Coronary artery (tissue), 2 donors: ENCODE measurements at regions not wholly inside any gene's neighbourhood (a gene's known extent, or its start where the extent isn't known, plus 50 kb on each side); places are given as distances from the start of the nearest gene placed in this dataset.

Experiments used
- DNase-seq: peaks from one replicate; pipeline ENCODE4 v3.0.0-alpha.2; 2017; ENCODE audit warnings: low spot score
- H3K27ac ChIP-seq, 2 donors: fragments of 200-600 bp; sonication (generic); one replicate each; pipeline ENCODE4 v1.5.1; 2016 to 2019
- H3K4me3 ChIP-seq: fragments of 200-600 bp; sonication (generic); 2 replicates; pipeline ENCODE4 v1.5.1; 2016; ENCODE audit warnings: mild to moderate bottlenecking, moderate library complexity
- TF ChIP-seq, protein P1 (sequence below): fragments of 200-600 bp; sonication (generic); IDR thresholded peaks from one replicate; pipeline ENCODE4 v1.5.1; 2019; ENCODE audit warnings: antibody characterized with exemption

DNA sequence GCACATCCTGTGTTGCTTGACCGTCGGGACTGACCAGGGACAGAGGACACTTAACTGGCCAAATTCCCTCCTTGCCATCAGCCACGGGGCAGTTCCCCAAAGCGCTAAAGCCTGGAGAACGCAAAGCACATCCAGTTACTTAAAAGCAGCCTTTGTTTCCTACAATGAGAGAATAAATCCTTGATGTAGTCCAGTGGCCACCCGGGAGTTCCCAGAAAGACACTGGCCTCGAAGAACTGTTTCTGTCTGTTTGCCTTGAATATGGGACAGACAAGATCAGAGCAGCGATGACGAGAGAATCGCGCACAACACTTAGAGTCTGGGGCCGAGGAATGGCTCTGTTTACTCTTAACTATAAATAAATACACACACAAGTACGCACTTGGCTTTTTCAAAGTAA is 102.2 kb downstream of the TNFAIP2 start:
- H3K4me3 ChIP-seq: no peak overlapping the region
- TF ChIP-seq, protein P1, sequence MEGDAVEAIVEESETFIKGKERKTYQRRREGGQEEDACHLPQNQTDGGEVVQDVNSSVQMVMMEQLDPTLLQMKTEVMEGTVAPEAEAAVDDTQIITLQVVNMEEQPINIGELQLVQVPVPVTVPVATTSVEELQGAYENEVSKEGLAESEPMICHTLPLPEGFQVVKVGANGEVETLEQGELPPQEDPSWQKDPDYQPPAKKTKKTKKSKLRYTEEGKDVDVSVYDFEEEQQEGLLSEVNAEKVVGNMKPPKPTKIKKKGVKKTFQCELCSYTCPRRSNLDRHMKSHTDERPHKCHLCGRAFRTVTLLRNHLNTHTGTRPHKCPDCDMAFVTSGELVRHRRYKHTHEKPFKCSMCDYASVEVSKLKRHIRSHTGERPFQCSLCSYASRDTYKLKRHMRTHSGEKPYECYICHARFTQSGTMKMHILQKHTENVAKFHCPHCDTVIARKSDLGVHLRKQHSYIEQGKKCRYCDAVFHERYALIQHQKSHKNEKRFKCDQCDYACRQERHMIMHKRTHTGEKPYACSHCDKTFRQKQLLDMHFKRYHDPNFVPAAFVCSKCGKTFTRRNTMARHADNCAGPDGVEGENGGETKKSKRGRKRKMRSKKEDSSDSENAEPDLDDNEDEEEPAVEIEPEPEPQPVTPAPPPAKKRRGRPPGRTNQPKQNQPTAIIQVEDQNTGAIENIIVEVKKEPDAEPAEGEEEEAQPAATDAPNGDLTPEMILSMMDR: no peak
- DNase-seq: no peak
- H3K27ac ChIP-seq: no peak overlapping the region

DNA sequence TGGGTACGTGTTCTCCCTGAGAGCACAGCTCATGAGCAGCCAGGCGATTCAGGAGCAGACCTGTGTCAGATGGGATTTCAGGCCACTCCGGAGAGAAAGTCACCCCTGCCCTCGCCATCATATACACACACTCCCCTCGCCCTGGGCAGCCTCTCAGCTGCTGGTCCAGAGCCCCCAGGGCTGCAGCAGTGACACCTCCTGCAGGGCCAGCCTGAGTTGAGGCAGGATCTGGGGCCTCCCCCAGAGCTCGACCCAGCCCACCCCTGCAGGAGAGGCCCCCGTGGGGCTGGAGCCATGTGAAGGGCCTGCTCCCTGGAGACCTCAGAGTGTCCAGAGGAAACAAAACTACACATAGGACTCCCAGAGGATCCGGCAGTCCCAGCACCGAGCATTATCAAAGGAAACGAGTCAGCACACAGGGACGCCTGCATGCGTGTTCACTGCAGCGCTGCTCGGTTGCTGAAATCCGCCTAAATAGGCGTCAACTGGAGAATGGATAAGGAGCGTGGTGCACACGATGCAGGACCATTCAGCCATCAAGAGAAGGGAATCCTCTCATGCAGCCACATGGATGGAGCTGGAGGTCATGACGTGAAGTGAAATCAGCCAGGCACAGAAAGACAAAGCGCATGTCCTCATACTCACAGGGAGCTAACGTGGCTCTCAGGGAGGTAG is 104.0 kb downstream of the TNFAIP2 start:
- DNase-seq: no peak
- H3K4me3 ChIP-seq: no peak overlapping the region
- TF ChIP-seq, protein P1: no peak
- no peak overlapping the region for H3K27ac ChIP-seq

DNA sequence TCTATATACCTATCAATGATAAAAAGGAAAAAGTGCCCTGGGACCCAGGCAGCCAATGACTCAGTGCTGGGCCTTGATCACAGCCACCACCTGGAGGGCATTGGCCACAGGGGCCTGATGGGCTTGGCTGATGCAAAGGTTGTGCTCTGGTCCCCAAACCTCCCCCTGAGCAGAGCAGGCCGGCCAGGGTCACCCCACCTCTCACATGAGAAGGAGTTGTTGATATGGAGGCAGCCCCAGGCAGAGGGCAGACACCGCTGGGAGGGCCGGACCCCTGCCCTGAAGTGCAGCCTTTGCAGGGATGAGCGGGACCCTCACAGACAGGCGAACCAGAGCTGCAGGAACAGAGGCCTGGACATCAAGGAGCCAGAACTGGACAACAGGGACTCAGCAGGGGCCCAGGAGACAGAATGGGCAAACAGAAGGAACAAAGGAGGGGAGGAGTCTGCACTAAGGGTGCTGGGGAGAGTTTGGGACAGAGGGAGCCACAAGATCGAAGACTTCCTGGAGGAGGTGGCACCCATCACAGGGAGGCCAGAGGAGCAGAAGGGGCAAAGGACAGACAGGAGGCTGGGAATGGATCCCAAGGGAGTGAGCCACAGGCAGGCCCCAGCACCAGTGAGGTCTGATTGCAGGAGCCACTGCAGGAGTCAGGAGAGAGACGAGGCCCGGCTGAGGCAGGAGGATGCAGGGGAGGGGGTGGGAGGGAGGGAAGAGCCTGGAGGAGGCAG is 105.0 kb downstream of the TNFAIP2 start:
- DNase-seq: no peak
- Histone ChIP-seq H3K27ac (no peak overlapping the region), H3K4me3 (no peak overlapping the region)
- TF ChIP-seq, protein P1: no peak

DNA sequence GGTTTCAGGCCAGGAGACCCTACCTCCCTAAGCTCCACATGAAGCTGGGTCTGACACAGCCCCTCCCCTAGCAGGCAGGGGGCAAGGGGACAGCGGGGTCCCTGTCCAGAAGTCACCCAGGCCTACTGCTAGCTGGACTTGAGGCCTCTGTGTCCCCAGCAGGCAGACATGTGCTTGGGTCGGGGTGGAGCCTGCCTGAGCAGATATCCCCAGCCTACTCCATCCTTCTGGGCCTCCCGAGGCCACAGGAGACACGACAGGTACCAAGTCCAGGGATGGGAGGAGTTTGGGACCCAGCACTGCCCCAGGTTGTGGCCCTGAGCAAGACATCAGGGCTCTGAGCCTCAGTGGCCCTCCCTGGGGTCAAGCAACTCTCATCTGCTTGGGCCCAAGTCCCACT is 105.2 kb upstream of the EIF5 start:
- TF ChIP-seq, protein P1: no peak
- DNase-seq: no peak
- H3K4me3 ChIP-seq: no peak overlapping the region

DNA sequence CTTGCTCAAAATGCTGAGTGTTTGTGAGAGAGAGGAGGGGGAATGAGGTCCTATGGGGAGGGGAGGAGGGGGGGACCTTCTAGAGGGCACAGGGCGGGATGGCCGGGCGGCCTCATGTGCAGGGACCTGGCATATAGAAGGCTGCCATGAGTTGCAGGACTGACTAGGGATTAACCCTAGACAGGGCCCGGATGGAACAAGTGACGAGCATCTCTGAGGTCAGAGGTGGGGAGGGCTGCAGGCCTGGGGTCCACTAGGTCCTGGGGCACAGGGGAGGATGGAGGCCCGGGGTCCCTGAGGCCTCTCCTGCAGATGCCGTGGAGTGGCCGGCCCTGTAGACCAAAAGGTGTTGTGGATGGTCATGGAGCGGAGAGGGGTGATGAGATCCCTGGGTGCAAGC is 104.0 kb upstream of the EIF5 start:
- Histone ChIP-seq H3K27ac (no peak overlapping the region), H3K4me3 (no peak overlapping the region)
- TF ChIP-seq, protein P1: no peak
- DNase-seq: no peak

More for the DNA sequence above, 105.2 kb upstream of the EIF5 start:
- H3K27ac ChIP-seq: no peak overlapping the region

DNA sequence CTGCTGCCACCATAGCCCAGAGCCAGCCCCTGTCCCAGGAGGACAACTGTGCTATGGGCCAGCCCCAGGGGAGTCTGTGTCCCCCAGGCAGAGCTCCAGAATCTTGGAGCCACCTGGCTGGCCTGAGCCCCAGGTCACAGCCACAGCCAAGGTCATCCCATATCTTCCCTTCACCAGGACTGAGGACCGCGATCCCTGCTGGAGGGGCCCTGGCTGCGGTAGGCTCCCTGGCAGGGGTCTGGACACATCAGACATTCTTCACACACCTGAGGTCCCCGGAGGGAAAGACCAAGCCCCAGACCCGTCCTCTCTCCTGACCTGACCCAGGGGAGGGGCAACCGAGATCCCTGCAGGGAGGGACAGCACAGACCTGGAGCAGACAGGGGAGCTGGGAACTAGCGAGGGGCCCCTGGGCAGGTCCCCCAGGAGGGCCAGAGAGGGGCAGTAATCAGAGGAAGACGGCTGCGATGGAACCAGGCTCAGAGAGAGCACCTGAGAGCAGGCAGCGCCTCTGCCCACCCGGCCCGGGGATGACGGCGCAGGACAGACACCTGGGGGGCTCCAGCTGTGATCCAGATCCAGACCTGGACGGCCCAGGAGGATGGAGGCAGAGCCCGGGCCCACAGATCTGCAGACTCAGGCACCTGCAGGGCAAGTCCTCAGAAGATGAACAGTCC is 103.2 kb upstream of the EIF5 start:
- DNase-seq: no peak
- TF ChIP-seq, protein P1: no peak
- Histone ChIP-seq H3K27ac (no peak overlapping the region), H3K4me3 (no peak overlapping the region)
